ENCODE measurements at regions not wholly inside any gene's neighbourhood (a gene's known extent, or its start where the extent isn't known, plus 50 kb on each side); places are given as distances from the start of the nearest gene placed in this dataset.

DNA sequence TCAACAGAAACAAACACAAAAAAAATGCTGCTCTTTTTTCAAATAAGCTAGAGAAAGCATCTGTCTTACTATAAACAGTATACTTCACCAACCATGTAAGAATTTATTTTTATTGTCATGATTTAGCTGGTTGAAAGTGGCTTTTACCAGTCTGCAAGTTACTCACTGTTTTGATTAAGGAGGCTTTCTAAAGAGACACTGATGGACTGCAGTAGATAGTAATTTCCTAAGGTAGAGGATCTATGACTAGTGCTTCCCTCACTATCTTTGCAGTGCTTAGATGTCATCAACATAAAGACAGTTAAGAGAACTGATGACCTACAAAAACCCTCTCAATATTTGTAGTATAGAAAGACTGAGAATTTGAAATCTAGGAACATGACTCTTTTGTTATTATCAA, 846.2 kb upstream of the AGA start:
- TF ChIP-seq, protein P1, sequence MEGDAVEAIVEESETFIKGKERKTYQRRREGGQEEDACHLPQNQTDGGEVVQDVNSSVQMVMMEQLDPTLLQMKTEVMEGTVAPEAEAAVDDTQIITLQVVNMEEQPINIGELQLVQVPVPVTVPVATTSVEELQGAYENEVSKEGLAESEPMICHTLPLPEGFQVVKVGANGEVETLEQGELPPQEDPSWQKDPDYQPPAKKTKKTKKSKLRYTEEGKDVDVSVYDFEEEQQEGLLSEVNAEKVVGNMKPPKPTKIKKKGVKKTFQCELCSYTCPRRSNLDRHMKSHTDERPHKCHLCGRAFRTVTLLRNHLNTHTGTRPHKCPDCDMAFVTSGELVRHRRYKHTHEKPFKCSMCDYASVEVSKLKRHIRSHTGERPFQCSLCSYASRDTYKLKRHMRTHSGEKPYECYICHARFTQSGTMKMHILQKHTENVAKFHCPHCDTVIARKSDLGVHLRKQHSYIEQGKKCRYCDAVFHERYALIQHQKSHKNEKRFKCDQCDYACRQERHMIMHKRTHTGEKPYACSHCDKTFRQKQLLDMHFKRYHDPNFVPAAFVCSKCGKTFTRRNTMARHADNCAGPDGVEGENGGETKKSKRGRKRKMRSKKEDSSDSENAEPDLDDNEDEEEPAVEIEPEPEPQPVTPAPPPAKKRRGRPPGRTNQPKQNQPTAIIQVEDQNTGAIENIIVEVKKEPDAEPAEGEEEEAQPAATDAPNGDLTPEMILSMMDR (IDR thresholded peaks at IDR 0.05; ENCODE audit: low read length), result no peak
- no peak for TF ChIP-seq EZH2 (optimal IDR thresholded peaks at IDR 0.05; ENCODE audit: low read depth, low read length)

Data from MM.1S (cell line).